A673 (cell line): ENCODE measurements at regions not wholly inside any gene's neighbourhood (a gene's known extent, or its start where the extent isn't known, plus 50 kb on each side); places are given as distances from the start of the nearest gene placed in this dataset.

Experiments used
- BruUV-seq: library from RNA; stranded (reverse); fragments of 400-500 nt; replicated peaks from 2 replicates; lab custom pipeline; 2021; lab: Mats Ljungman, UMichigan
- CTCF ChIA-PET: fragments of 300-600 bp; sonication (Branson Sonifier 250); formaldehyde crosslinking; loops from one replicate; lab custom pipeline; 2022; ENCODE audit warnings: antibody characterized with exemption; lab: Charles Lee
- POLR2A ChIA-PET: fragments of 300-600 bp; sonication (Branson Sonifier 250); formaldehyde crosslinking; loops from one replicate; lab custom pipeline; 2022; ENCODE audit warnings: antibody characterized with exemption; ENCODE audit not compliant: low non-redundant PET; lab: Charles Lee
- DNase-seq: peaks from one replicate; pipeline ENCODE4 v3.0.0-alpha.2; 2015; ENCODE audit warnings: low spot score
- H3K27ac ChIP-seq: fragments of 200-600 bp; sonication (generic); 2 replicates; pipeline ENCODE4 v1.5.1; 2016; ENCODE audit warnings: mixed run types, low read depth, mild to moderate bottlenecking, mixed read lengths, antibody characterized with exemption, low read length; ENCODE audit not compliant: poor library complexity, severe bottlenecking
- H3K27me3 ChIP-seq: fragments of 200-600 bp; sonication (generic); replicated peaks from 2 replicates; pipeline ENCODE4 v1.6.1; 2017; ENCODE audit warnings: mixed run types, low read depth, mild to moderate bottlenecking, mixed read lengths, antibody characterized with exemption, low read length; ENCODE audit not compliant: insufficient read depth, poor library complexity
- H3K36me3 ChIP-seq: fragments of 200-600 bp; sonication (generic); 2 replicates; pipeline ENCODE4 v1.6.1; 2016; ENCODE audit warnings: mixed run types, mild to moderate bottlenecking, mixed read lengths, antibody characterized with exemption, low read length; ENCODE audit not compliant: insufficient read depth, poor library complexity, severe bottlenecking
- H3K4me1 ChIP-seq: fragments of 200-600 bp; sonication (generic); 2 replicates; pipeline ENCODE4 v1.6.1; 2017; ENCODE audit warnings: mixed run types, mild to moderate bottlenecking, mixed read lengths, antibody characterized with exemption, low read length; ENCODE audit not compliant: insufficient read depth, poor library complexity, severe bottlenecking
- H3K4me3 ChIP-seq: fragments of 200-600 bp; sonication (generic); 2 replicates; pipeline ENCODE4 v1.5.1; 2016; ENCODE audit warnings: low read depth, mixed run types, mild to moderate bottlenecking, mixed read lengths, low read length; ENCODE audit not compliant: poor library complexity, severe bottlenecking
- H3K9me3 ChIP-seq: fragments of 200-600 bp; sonication (generic); 2 replicates; pipeline ENCODE4 v1.6.1; 2016; ENCODE audit warnings: mixed run types, low read depth, mild to moderate bottlenecking, mixed read lengths, antibody characterized with exemption, low read length; ENCODE audit not compliant: poor library complexity, severe bottlenecking
- CTCF ChIP-seq: fragments of 300-800, 200-600 bp; sonication (generic); conservative IDR thresholded peaks from 2 replicates; pipeline ENCODE4 v1.5.1; 2017; ENCODE audit warnings: low read depth, mild to moderate bottlenecking, antibody characterized with exemption, low read length, moderate library complexity, mixed read lengths
- EZH2 ChIP-seq: fragments of 200-600 bp; sonication (generic); IDR thresholded peaks from 2 replicates; pipeline ENCODE4 v1.6.1; 2017; ENCODE audit warnings: borderline replicate concordance, low read depth, mild to moderate bottlenecking, mixed read lengths, antibody characterized with exemption, low read length; ENCODE audit not compliant: poor library complexity, severe bottlenecking
- intact Hi-C: fragments of 100-400 bp; cut with micrococcal nuclease; formaldehyde crosslinking; loops from one replicate; pipeline ENCODE4 v1.10.0; 2022; ENCODE audit not compliant: unreplicated experiment

DNA sequence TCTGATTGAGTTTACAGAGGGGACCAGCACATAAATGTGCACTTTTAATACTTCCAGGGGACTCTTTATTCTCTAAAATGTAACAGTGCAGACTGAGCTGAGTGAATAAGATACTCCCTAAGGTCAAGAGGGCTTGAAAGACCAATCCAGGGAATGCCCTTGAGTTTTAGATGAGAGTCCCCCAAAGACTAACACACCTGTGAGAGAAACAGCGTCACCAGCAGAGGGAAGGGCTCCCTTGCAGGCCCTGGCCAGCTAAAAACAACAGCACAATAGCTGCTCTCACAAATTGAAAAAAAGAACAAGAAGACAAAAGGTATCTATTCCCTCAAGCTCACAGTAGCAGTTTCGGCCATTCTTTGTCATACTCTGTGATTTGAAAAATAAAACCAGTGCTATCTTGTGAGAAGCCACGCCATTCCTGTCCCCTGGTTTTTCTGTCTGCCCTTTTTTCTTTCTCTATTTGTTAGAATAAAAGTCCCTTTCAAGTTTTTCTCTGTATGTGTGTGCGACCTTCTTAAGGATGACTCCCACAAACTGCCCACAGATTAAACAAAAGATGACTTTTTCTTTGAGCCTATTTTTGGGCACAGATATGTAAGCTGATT, 230.4 kb upstream of the BMPER start:
- BruUV-seq: no TSS peak
- H3K27me3 ChIP-seq: no peaks in the 10 kb centered on the region
- no peak for DNase-seq
- TF ChIP-seq CTCF: no peak
- no peak for TF ChIP-seq EZH2
- no peaks in the 10 kb centered on the region for H3K9me3 ChIP-seq
- no peaks in the 10 kb centered on the region for H3K36me3 ChIP-seq
- H3K27ac ChIP-seq: no peak overlapping the region
- ChIA-PET CTCF (no interaction called here), POLR2A (no interaction called here)
- intact Hi-C loops: no loop called here
- no peak overlapping the region for H3K4me3 ChIP-seq
- H3K4me1 ChIP-seq: peaks cover 18% of the 10 kb centered on the region

- POLR2A ChIA-PET: no interaction called here
- intact Hi-C loops: no loop called here
- Histone ChIP-seq H3K9me3 (no peaks in the 10 kb centered on the region), H3K36me3 (no peaks in the 10 kb centered on the region), H3K27ac (no peak overlapping the region), H3K4me3 (no peak overlapping the region), H3K4me1 (peaks cover 3% of the 10 kb centered on the region), H3K27me3 (peaks cover 3% of the 10 kb centered on the region)
- BruUV-seq: no TSS peak
- TF ChIP-seq EZH2 (no peak), CTCF (no peak)
- DNase-seq: no peak
- CTCF ChIA-PET: no interaction called here
Observed at GRCh38 chr7:33677556-33677955, 227.8 kb upstream of the BMPER start.

DNA sequence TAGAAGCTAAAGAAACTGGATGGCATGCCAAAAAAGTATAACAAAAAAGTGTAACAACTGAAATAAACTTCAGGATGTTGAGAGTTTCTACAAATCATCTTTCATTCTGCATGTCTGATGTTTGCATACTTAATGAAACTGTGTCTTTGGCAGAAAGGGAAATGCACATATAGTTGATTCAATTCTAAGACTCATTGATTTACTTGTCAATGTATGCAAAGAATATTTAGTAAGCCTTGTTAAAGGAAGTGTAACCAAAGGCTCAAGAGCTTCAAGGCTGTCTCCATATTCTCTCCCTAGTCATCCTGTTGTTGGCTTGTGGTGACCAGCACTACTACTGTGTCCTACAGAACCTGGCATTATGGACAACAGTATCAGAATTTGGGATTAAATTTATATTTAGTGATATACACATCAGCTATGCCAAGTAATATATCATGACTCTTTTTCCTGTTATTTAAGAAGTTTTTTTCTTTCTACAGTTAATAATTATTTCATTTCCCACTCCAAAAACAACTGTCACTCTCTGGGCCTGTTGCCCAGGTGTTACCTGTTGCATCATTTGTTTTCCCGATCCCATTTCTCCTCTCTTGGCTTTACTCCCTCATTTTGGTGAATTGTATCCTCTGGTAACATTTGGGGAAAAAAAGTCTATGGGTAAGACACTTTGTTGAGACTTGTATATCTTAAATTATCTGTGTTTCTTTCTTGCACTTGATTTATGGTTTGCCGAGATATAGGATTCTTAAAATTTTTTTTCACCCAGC, 226.6 kb upstream of the BMPER start:
- Histone ChIP-seq H3K36me3 (no peaks in the 10 kb centered on the region), H3K27me3 (peaks cover 3% of the 10 kb centered on the region), H3K9me3 (no peaks in the 10 kb centered on the region), H3K27ac (no peak overlapping the region), H3K4me1 (no peaks in the 10 kb centered on the region), H3K4me3 (no peak overlapping the region)
- TF ChIP-seq CTCF (no peak), EZH2 (no peak)
- POLR2A ChIA-PET: no interaction called here
- CTCF ChIA-PET: no interaction called here
- intact Hi-C loops: no loop called here
- DNase-seq: no peak
- BruUV-seq: no TSS peak
